Stimulated activated CD4-positive, alpha-beta T cell treated with anti-CD3 and anti-CD28 coated beads, TNF-alpha, amount 100 ng/mL, for 24 hours (primary cell): ENCODE measurements at regions not wholly inside any gene's neighbourhood (a gene's known extent, or its start where the extent isn't known, plus 50 kb on each side); places are given as distances from the start of the nearest gene placed in this dataset.

Experiments used
- DNase-seq, 3 experiments: peaks; one replicate each; pipeline ENCODE4 v3.0.0-alpha.2; 2020; ENCODE audit warnings: low read depth in 3 of 3

DNA sequence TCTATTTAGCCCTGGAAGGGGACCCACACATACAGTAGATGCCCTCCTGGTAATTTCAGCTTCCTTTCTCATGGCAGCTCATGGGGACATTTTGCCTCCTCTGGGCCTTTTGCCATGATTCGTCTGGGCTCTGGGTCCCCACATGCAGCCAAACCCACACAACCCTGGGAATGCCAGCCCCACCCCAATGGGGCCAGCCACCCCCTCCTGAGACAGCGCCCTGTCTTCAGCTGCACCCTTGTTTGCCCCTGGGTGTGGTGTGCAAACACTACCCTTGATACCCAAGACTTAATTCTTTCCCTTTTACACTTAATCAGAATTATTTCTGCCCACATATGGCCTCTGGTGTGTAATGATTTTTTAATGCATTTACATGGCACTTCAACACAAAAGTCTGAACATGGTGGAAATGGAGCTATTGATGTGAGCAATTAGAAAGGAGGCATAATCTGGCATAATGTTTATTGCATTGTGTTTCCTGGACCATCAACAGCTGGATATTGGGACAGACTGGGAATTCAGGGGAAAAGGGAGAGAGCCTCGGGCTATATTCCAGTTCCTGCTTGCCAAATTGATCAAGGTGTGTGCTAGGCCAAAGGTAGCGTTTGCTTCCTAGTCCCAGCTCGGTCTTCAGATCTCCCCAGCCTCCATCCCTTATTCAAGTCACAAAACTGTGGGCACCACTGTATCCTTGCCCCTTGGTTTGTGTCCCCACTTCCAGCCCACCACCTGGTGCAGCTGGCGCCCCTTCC lies 85.0 kb upstream of the ANO1 start:
- DNase-seq, result no peak

DNA sequence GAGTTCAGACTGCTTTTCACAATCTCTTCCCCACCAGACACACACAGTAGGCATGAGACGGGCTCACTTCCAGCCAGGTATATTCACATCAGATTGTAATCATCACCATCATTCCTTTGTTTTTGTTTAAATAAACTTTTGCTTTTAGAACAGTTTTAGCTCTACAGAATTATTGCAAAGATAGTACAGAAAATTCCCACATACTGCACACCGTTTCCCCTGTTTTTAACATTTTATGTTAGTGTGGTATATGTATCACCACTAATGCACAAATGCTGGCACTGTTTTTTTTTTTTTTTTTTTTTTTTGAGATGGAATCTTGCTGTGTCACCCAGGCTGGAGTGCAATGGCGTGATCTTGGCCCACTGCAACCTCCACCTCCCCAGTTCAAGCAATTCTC lies 83.3 kb upstream of the ANO1 start:
- DNase-seq, result no peak

DNA sequence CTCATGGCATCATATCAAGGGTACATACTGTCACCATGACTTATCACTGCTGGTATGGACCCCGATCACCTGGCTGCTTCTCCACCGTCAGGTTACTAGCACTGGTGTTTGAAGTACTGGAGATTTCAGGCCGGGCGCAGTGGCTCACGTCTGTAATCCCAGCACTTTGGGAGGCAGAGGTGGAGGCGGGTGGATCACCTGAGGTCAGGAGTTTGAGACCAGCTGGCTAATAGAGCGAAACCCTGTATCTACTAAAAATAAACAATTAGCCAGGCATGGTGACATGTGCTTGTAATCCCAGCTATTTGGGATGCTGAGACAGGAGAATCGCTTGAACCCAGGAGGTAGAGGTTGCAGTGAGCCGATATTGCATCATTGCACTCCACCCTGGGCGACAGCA lies 82.4 kb upstream of the ANO1 start:
- no peak for DNase-seq

DNA sequence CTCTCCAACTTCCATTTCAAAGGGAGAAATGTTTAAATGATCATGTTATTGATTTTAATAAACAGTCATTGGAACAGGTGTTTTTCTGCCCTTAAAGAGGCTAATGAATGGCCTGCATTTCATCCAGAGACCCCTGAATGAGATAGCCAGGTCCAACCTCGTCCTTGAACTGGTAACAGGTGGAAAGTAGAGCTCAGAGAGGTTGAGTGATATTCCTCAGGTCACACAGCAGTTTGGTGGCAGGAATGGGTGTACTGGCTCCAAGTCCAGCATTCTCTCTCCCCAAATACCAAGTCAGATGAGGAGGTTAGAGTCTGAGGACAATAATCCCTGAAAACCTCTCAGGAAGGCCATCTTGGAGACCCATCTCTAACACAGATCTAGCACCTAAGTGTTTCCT lies 81.7 kb upstream of the ANO1 start:
- DNase-seq, result no peak

DNA sequence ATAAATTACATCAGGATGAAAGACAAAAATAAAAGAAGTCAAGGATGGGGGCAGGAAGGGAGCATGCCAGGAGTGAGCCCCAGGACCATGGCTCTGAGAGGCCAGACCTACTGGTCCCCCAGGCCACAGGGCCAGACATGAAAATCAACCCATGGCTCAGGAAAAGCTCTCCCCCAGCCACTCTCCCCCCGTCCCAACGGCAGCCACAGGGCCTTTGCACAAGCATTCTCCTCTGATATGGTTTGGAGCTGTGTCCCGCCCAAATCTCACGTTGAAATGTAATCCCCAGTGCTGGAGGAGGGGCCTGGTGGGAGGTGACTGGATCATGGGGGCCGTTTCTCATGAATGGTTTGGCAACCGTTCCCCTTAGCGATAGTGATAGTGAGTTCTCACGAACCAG lies 80.8 kb upstream of the ANO1 start:
- no peak for DNase-seq

DNA sequence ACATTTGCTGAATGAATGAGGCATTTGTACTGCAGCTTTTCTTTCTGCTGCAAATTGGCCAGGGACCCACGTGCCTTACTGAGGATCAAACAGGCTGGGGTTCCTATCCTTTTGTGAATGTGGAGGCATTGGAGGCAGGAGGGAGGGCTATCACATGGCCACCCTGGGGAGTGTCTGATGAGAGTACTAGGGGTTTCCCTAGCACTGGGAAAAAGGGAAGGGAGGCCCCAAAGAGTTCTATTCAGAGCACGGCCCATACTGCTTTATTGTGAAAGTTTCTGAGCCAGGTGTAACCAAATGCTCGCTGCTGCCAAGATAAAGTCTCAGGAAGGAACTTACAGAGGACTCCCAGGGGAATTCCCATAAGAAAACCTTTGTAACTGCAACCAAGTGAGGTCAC lies 78.4 kb upstream of the ANO1 start:
- DNase-seq, result no peak

DNA sequence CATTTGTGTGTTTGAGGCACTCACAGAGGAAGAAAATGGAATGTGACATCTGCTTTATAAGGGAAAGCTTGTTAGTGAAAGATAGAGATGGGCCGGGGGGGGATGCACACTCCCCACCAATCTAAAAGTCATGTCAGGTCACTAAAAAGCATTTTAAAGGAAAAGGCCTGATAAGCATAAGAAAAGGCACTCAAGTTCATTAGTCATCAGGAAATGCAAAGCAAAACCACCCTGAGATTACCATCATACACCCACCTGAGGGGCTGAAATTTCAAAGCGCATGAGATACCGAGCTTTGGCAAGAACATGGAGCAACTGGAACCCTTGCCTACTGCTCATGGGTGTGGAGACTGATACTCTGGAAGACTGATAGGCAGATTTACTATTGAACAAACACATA lies 77.9 kb upstream of the ANO1 start:
- no peak for DNase-seq

DNA sequence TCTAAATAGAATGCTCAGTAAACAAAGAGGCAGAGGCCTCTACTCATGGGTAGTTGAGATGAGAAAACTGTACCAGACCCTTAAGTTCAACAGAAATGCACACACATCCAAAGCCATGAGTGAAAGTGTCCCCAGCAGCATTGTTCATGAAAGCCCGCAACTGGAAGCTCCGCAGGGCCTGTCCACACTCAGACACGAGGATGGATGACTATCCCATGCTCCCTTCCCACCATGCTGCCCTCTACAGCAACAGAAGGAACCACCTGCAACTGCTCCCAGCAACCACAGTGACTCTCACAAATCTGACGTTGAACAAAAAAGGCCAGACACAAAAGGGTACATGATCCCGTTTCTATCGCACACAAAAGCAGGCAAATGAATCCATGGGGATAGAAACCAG lies 76.9 kb upstream of the ANO1 start:
- no peak for DNase-seq

DNA sequence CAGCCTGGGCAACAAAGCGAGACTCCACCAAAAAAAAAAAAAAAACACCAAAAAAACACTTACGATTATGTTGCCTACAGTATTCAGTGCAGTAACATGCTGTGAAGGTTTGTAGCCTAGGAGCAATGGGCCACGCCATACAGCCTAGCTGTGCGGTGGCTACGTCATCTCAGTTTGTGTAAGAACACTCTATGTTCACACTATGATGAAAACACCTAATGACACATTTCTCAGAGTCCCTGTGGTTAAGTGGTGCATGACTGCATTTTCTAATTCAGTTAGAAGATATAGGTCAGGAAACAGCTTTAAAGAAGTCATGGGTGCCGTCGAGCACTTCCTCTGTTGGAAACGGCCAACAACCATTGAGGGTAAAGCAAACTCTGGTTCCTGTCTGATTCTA lies 75.7 kb upstream of the ANO1 start:
- DNase-seq, result peak in 2 of 3 experiments; percentile 2 to 5

DNA sequence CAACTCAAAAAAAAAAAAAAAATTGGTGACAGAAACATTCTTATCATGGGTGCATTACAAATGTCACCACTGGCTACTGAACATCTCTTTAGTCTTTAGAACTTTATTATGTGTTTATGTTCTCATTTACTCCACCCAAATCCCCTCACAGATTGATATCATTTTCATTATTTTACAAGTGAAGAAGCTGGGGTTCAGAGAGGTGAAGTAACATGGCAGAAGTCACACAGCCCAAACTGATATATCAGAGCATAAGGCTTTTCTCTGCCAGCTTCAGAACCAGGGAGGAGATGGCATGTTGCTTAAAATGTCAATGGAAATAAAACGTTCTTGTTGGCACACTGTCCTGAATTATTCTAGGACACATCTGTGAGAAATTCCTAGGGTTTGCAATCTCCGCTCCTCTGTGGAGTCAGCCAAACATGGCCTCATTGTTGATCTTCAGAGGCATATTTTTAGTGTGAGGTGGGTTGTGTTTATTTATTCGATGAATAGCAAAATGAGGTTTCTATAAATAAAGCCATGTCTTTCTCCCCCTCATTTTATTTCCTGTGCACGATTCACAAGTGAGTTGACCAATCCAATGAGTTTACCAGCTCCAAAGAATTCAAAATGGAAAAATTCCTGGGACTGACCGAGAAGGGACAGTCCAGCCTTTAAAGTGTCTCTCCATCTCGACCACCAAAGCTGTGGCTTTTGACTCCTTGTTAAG lies 72.9 kb upstream of the ANO1 start:
- DNase-seq, result no peak

DNA sequence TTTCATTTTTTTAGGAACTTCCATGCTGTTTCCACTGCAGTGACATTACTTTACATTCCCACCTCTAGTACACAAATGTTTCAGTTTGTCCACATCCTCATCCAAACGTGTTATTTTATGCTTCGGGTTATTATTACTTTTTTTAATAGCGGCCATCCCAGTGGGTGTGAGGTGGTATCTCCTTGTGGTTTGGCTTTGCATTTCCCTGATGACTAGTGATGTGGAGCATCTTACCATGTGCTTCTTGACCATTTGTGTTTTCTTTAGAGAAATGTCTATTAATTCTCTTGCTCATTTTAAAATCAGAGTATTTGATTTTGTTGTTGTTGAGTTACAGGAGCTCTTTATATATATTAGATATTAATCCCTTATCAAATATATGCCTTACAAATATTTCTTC lies 70.3 kb upstream of the ANO1 start:
- DNase-seq, result no peak

DNA sequence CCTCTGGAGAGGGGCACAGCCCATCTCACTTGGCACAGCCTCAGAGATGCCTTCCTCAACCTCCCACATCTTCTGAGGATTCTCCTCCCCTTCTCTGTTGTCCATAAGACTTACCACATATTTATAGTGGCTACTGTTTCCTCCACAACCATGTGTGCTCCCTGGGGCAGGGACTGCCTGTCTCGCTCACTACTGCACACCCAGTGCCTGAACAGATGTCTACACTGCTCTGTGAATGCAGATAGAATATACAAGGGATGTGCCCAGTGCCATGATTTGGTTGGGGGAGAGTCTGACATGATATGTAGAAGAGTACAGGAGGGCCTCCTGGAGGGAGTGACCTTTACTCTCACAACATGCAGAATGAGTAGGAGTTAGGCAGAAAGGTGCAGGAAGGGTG lies 67.3 kb upstream of the ANO1 start:
- no peak for DNase-seq

DNA sequence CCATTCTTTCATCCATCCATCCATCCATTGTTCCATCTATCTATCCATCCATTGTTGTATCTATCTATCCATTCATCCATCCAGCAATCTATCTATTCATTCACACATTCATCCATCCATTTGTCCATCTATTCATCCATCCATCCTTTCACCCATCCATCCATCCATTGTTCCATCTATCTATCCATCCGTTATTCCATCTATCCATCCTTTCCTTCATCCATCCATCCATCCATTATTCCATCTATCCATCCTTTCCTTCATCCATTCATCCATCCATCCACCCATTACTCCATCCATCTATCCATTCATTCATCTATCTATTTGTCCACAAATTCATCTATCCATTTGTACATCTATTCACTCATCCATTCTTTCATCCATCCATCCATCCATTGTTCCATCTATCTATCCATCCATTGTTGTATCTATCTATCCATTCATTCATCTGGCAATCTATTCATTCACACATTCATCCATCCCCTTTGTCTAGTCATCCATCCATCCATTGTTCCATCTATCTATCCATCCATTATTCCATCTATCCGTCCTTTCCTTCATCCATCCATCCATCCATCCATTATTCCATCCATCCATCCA lies 65.9 kb upstream of the ANO1 start:
- no peak for DNase-seq

DNA sequence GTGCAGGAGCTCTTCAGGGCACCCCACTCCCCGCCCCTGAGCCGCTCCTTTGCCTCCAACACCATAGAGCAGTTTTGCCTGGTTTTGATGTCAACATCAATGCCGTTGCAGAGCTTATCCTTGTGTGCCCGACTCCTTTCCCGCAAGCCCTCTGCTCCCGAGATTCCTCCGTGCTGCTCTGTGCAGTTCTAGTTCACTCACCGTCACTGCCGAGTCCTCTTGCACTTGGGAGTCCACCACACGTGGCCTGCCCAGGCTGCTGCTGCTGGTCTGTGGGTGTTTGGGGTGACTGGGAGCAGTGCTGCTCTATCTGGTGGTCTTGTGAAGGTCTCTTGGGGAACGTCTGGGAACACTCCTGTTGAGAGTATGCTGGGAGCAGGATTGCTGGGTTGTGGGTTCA lies 63.8 kb upstream of the ANO1 start:
- DNase-seq, result no peak

DNA sequence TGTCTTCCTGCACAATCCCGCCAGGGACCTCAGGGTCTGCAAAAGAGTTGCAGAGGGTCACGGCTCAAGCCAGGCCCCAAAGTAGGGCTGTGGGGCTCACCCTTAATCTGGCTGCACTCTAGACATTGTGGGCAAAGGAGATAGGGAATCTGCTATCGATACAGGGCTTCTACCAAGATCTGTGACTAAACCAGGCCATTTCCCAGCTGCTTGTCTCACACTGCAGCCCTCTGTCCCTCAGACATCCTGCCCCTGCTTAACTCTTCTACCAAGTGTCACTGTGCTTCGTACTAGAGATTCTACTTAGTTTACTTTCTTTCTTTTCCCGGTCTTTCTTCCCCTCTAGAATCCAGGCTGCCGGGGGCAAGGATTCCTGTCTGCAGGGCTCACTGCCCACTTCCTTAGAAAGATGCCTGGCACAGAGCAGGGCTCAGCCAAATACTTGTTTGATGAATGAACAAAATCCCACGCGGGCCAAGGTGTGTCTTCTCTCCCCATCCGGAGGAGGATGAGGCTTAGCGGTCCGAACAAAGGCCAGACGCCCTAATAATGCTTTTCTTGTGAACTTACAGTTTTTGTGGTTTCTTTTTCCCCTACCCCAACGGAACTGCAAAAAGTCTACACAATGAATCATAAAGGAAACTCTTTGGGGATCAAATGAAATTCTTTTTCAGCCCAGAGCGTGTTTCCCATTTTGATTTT lies 61.3 kb upstream of the ANO1 start:
- DNase-seq, result no peak

DNA sequence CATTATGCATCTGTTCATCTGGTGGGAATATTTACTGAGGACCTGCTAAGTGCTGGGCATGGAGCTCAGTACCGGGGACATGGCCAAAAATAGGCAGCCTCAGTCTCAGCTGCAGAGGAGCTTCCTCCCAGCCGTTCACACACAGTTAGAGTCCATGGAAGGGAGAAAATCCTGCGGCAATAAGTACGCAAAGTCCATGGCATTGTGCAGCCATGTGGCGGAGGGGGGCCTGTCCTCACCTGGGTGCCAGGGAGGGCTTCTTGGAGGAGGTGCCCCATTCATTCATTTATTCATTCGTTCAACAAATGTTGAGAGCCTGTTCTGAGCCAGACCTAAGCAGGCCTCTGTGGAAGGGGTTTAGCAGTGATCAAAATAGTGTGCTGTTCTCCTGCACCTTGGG lies 59.3 kb upstream of the ANO1 start:
- no peak for DNase-seq

DNA sequence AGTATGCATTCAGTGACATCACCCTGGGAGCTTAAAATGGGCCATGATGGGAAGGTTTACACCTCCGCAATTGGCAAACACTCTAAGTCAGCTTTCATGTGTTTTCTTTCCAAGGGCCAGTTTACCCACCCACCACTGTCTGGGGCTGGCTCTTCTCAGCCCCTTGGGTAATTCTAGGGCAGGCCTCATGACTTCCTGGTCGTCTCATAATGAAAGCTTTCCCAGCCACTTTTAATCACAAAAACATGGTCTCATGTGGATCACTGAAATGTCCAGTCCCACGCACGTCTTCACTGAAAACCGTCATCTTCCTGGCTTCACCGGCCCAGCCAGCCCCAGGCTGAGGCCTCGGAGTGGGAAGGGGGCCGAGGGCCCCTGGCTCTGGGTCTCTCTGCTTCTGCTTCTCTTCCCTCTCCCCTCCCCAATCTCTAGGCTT lies 58.5 kb upstream of the ANO1 start:
- no peak for DNase-seq

DNA sequence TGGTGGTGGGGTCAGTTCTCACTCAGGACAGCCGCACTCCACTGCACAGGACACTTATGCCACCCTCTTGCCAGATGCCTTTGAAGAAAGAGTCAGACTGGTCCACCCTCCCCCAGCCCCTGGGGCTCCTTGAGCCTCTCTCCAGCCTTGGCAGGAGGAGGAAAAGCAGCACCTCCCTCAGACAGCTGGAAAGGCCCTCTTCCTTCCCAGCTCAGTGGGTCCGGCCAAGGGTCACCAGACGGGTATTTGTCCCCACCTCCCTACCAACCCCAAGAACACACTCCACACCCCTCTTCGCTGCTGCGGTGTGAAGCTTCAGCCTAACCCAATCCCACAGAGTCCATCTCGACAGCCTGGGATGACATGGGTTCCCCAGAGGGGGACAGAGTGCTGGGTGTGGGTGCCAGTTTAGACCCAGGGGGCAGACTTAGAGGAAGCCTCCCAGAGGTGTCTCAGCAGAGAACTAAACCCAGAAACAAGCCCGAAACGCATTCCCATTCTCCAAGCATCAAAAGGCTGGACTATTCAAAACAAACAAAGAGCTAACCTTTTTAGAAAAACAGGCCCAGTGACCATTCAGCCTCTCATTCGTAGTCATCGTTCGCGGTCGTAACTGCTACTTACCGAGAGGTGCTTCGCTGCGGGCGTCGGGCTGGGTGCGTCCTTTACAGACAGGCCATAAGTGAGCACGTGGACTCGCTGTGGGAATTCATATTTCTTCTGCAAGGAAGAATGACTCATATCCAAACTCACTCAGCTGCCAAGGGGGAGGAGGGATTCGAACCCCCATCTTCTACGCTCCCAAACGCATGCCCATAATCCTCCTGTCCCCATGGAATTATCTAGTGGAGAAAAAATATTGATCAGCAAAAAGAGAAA lies 57.5 kb upstream of the ANO1 start:
- DNase-seq, result no peak

DNA sequence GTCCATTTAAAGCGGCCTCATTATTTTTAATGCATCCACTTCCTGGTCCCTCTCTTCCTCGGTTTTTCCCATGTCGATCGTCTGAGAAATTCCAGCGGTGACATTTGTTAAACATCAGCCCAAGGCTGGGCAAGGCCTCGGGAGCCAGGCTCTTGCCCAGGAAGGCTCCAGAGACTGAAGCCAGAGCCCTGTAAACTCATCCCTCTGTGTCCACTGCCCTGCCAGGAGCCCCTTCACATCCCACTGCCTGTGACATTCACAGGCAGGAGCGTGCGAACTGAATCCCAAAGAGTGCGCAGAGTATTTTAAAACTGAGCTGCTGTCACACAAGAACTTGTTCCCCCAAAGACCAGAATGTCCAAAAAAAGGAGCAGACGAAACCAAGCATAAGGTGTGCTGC lies 56.5 kb upstream of the ANO1 start:
- DNase-seq, result no peak

DNA sequence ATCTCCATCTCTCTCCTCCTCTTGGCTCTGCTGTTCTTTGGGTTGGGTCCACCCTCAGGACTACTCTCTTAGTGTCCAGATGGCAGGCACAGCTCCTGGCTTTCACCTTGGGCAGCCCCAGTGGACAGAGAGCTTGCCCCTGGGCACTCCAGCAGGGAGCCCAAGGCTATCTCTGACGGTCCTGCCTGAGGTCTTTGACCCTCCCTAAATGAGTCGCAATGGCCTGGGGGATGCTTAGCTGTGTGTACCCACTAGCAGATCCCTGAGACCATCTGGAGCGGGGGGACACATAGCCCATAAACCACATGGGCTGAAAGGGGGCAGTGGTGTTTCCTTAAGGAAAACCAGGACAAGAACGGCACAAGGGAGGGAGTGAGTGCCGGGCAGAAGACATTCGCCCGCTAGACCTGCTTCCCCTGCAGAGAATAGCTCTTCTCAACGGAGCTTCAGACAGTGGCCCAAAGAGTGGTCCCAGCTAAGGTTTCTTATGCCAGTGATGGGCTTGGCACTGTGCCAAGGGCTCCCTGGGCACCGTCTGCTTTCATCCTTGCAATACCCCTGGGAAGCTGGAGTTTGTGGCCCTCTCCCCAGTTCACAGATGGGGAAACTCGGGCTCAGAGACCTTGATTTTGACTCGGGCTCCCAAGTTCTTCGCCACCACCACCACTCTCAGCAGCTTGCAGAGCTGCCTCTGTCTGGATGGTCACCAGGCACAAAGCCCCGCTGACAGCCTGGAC lies 53.9 kb upstream of the ANO1 start:
- DNase-seq, result no peak

DNA sequence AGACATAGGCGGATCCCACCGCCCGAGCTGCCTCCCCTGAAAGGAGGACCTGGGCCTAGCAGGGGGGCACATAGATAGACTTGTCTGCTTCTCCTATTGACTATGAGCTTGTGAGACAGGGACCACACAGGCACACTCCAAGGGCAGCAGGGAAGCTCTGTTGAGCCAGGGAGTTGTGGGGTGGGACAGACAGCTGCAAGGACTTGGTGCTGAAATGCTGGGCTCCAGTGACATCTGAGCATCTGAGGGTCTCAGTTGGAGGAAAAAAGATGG lies 53.4 kb upstream of the ANO1 start:
- no peak for DNase-seq
